Chondrocyte (in vitro differentiated cells): ENCODE measurements at regions not wholly inside any gene's neighbourhood (a gene's known extent, or its start where the extent isn't known, plus 50 kb on each side); places are given as distances from the start of the nearest gene placed in this dataset.

Source experiments
- DNase-seq: peaks from one replicate; pipeline ENCODE4 v3.0.0; 2021; ENCODE audit warnings: mixed read lengths, low spot score
- H3K27ac Mint-ChIP-seq: one replicate; pipeline ENCODE4 v1.8.0; 2021; ENCODE audit warnings: mild to moderate bottlenecking, moderate library complexity, mixed read lengths; ENCODE audit not compliant: unreplicated experiment
- H3K27me3 Mint-ChIP-seq: 2 replicates; pipeline ENCODE4 v1.8.0; 2021; ENCODE audit warnings: low read depth, mixed read lengths
- H3K36me3 Mint-ChIP-seq: 2 replicates; pipeline ENCODE4 v1.8.0; 2021; ENCODE audit warnings: low read depth, mixed read lengths
- H3K4me1 Mint-ChIP-seq: 2 replicates; pipeline ENCODE4 v1.8.0; 2021; ENCODE audit warnings: low read depth, mild to moderate bottlenecking, mixed read lengths
- H3K4me3 Mint-ChIP-seq: one replicate; pipeline ENCODE4 v1.8.0; 2021; ENCODE audit warnings: mild to moderate bottlenecking, moderate library complexity, mixed read lengths; ENCODE audit not compliant: unreplicated experiment
- H3K9me3 Mint-ChIP-seq: 2 replicates; pipeline ENCODE4 v1.8.0; 2021; ENCODE audit warnings: low read depth, mixed read lengths
- CTCF ChIP-seq: fragments of 200-600 bp; sonication (generic); IDR thresholded peaks from 2 replicates; pipeline ENCODE4 v1.5.0; 2021; ENCODE audit warnings: antibody characterized with exemption, mild to moderate bottlenecking, moderate library complexity

- Mint-ChIP-seq H3K4me1 (no peaks in the 10 kb centered on the region), H3K9me3 (peaks cover 47% of the 10 kb centered on the region), H3K4me3 (no peak overlapping the region), H3K36me3 (peaks cover 11% of the 10 kb centered on the region), H3K27ac (no peak overlapping the region), H3K27me3 (no peaks in the 10 kb centered on the region)
- DNase-seq = no peak
- no peak for TF ChIP-seq CTCF
Observed at GRCh38 chr7:94834359-94834758, 73.0 kb upstream of the PPP1R9A start.

GRCh38 chr7:94838717-94839116, 68.7 kb upstream of the PPP1R9A start:
- Mint-ChIP-seq H3K9me3 (peaks cover 55% of the 10 kb centered on the region), H3K27ac (no peak overlapping the region), H3K4me1 (no peaks in the 10 kb centered on the region), H3K27me3 (no peaks in the 10 kb centered on the region), H3K36me3 (peaks cover 16% of the 10 kb centered on the region), H3K4me3 (no peak overlapping the region)
- no peak for TF ChIP-seq CTCF
- no peak for DNase-seq

GRCh38 chr7:94843553-94843952, 63.8 kb upstream of the PPP1R9A start:
- Mint-ChIP-seq H3K4me1 (no peaks in the 10 kb centered on the region), H3K9me3 (peaks cover 53% of the 10 kb centered on the region), H3K27me3 (no peaks in the 10 kb centered on the region), H3K4me3 (no peak overlapping the region), H3K27ac (no peak overlapping the region), H3K36me3 (peaks cover 16% of the 10 kb centered on the region)
- no peak for TF ChIP-seq CTCF
- DNase-seq = no peak

- no peak overlapping the region for H3K4me3 Mint-ChIP-seq
- H3K9me3 Mint-ChIP-seq = peaks cover 20% of the 10 kb centered on the region
- H3K4me1 Mint-ChIP-seq = no peaks in the 10 kb centered on the region
- no peaks in the 10 kb centered on the region for H3K27me3 Mint-ChIP-seq
- H3K27ac Mint-ChIP-seq = no peak overlapping the region
- H3K36me3 Mint-ChIP-seq = peaks cover 7% of the 10 kb centered on the region
- DNase-seq = no peak
- no peak for TF ChIP-seq CTCF
Observed at GRCh38 chr7:94848531-94848930, 58.9 kb upstream of the PPP1R9A start.

GRCh38 chr7:94848992-94849576, 58.3 kb upstream of the PPP1R9A start:
- H3K36me3 Mint-ChIP-seq = peaks cover 2% of the 10 kb centered on the region
- H3K4me3 Mint-ChIP-seq = no peak overlapping the region
- H3K4me1 Mint-ChIP-seq = no peaks in the 10 kb centered on the region
- H3K27me3 Mint-ChIP-seq = no peaks in the 10 kb centered on the region
- peak; percentile 91 for DNase-seq
- no peak overlapping the region for H3K27ac Mint-ChIP-seq
- TF ChIP-seq CTCF = no peak
- peaks cover 15% of the 10 kb centered on the region for H3K9me3 Mint-ChIP-seq
